CD4-positive, alpha-beta T cell treated with Interleukin-6 for 4 hours (primary cell): ENCODE measurements at regions not wholly inside any gene's neighbourhood (a gene's known extent, or its start where the extent isn't known, plus 50 kb on each side); places are given as distances from the start of the nearest gene placed in this dataset.

Experiments
- DNase-seq: peaks from one replicate; pipeline ENCODE4 v3.0.0-alpha.2; 2020; ENCODE audit warnings: mixed read lengths

- no peak for DNase-seq
Measured at GRCh38 chr3:59540241-59540640, 490.4 kb upstream of the CFAP20DC start.

- no peak for DNase-seq
Measured at GRCh38 chr3:59538753-59539432, 489.1 kb upstream of the CFAP20DC start.

- no peak for DNase-seq
Measured at GRCh38 chr3:59535791-59536221, 486.0 kb upstream of the CFAP20DC start.

GRCh38 chr3:59531994-59532393 lies 482.2 kb upstream of the CFAP20DC start:
- DNase-seq: no peak

- no peak for DNase-seq
Measured at GRCh38 chr3:59531066-59531745, 481.4 kb upstream of the CFAP20DC start.

GRCh38 chr3:59528251-59528650 lies 478.4 kb upstream of the CFAP20DC start:
- DNase-seq: no peak

GRCh38 chr3:59527493-59527892 lies 477.7 kb upstream of the CFAP20DC start:
- DNase-seq: no peak

GRCh38 chr3:59526999-59527398 lies 477.2 kb upstream of the CFAP20DC start:
- DNase-seq: no peak

GRCh38 chr3:59522550-59522949 lies 472.7 kb upstream of the CFAP20DC start:
- DNase-seq: no peak

- DNase-seq: no peak
Measured at GRCh38 chr3:59519094-59519493, 469.3 kb upstream of the CFAP20DC start.

- no peak for DNase-seq
Measured at GRCh38 chr3:59518283-59519055, 468.6 kb upstream of the CFAP20DC start.

GRCh38 chr3:59517388-59517787 lies 467.6 kb upstream of the CFAP20DC start:
- no peak for DNase-seq

- DNase-seq: no peak
Measured at GRCh38 chr3:59515966-59516365, 466.1 kb upstream of the CFAP20DC start.

- no peak for DNase-seq
Measured at GRCh38 chr3:59514865-59515482, 465.1 kb upstream of the CFAP20DC start.

GRCh38 chr3:59513570-59513969 lies 463.7 kb upstream of the CFAP20DC start:
- DNase-seq: no peak

GRCh38 chr3:59512066-59512465 lies 462.2 kb upstream of the CFAP20DC start:
- no peak for DNase-seq

GRCh38 chr3:59510576-59510975 lies 460.8 kb upstream of the CFAP20DC start:
- DNase-seq: no peak

- no peak for DNase-seq
Measured at GRCh38 chr3:59508273-59508672, 458.4 kb upstream of the CFAP20DC start.

- DNase-seq: no peak
Measured at GRCh38 chr3:59506191-59506590, 456.4 kb upstream of the CFAP20DC start.

GRCh38 chr3:59503441-59503840 lies 453.6 kb upstream of the CFAP20DC start:
- no peak for DNase-seq

GRCh38 chr3:59502806-59503205 lies 453.0 kb upstream of the CFAP20DC start:
- DNase-seq: peak; percentile 29

GRCh38 chr3:59499954-59500353 lies 450.1 kb upstream of the CFAP20DC start:
- no peak for DNase-seq

- DNase-seq: no peak
Measured at GRCh38 chr3:59499000-59499399, 449.2 kb upstream of the CFAP20DC start.
